Caco-2 (cell line): ENCODE measurements at regions not wholly inside any gene's neighbourhood (a gene's known extent, or its start where the extent isn't known, plus 50 kb on each side); places are given as distances from the start of the nearest gene placed in this dataset.

Source experiments
- BruUV-seq: library from RNA; stranded (reverse); fragments of 400-500 nt; replicated peaks from 2 replicates; lab custom pipeline; 2021; lab: Mats Ljungman, UMichigan
- CTCF ChIA-PET: fragments of 300-600 bp; sonication (Branson Sonifier 250); formaldehyde crosslinking; loops from one replicate; lab custom pipeline; 2022; ENCODE audit warnings: antibody characterized with exemption; lab: Charles Lee
- POLR2A ChIA-PET: fragments of 300-600 bp; sonication (Branson Sonifier 250); formaldehyde crosslinking; loops from one replicate; lab custom pipeline; 2022; ENCODE audit warnings: antibody characterized with exemption; lab: Charles Lee
- DNase-seq, 2 experiments: peaks; one replicate each; pipeline versions ENCODE4 v3.0.0 to v3.0.0-alpha.2; 2020 to 2022
- H3K27me3 ChIP-seq: replicated peaks from 2 replicates; pipeline ENCODE4 v1.6.0; 2011; ENCODE audit warnings: low read length; ENCODE audit not compliant: control insufficient read depth, insufficient read depth
- H3K36me3 ChIP-seq: 2 replicates; pipeline ENCODE4 v1.5.1; 2011; ENCODE audit warnings: low read length; ENCODE audit not compliant: control insufficient read depth, insufficient read depth
- H3K4me1 ChIP-seq: fragments of 250-450 bp; sonication (Bioruptor Pico); 2 replicates; pipeline ENCODE4 v1.5.1; 2020; ENCODE audit warnings: mild to moderate bottlenecking
- H3K4me3 ChIP-seq: 2 replicates; pipeline ENCODE4 v1.5.1; 2011; ENCODE audit warnings: low read depth, mild to moderate bottlenecking, control low read depth, low read length
- H3K9me3 ChIP-seq: fragments of 250-450 bp; sonication (Bioruptor Pico); 2 replicates; pipeline ENCODE4 v1.5.1; 2020; ENCODE audit warnings: mild to moderate bottlenecking, moderate library complexity
- H3K27ac Mint-ChIP-seq: one replicate; pipeline ENCODE4 v1.8.0; 2022; ENCODE audit warnings: mixed read lengths; ENCODE audit not compliant: unreplicated experiment
- H3K27me3 Mint-ChIP-seq: one replicate; pipeline ENCODE4 v1.8.0; 2022; ENCODE audit warnings: mixed read lengths; ENCODE audit not compliant: insufficient read depth, unreplicated experiment
- H3K36me3 Mint-ChIP-seq: one replicate; pipeline ENCODE4 v1.8.0; 2022; ENCODE audit warnings: mild to moderate bottlenecking, mixed read lengths; ENCODE audit not compliant: insufficient read depth, unreplicated experiment
- H3K4me1 Mint-ChIP-seq: one replicate; pipeline ENCODE4 v1.8.0; 2022; ENCODE audit warnings: low read depth, mixed read lengths; ENCODE audit not compliant: unreplicated experiment
- H3K4me3 Mint-ChIP-seq: one replicate; pipeline ENCODE4 v1.8.0; 2022; ENCODE audit warnings: mild to moderate bottlenecking, moderate library complexity, mixed read lengths; ENCODE audit not compliant: unreplicated experiment
- H3K9me3 Mint-ChIP-seq: one replicate; pipeline ENCODE4 v1.8.0; 2022; ENCODE audit warnings: mixed read lengths; ENCODE audit not compliant: unreplicated experiment
- CTCF ChIP-seq, 2 experiments: fragments of 200-600 bp in 1 of 2; IDR thresholded peaks; 1 replicate in 1 of 2; 2 replicates in 1 of 2; pipeline versions ENCODE4 v1.5.1 to v1.8.0; 2011 to 2022; ENCODE audit warnings: antibody characterized with exemption in 1 of 2, control low read depth in 1 of 2, inconsistent platforms in 1 of 2, low read depth in 1 of 2, low read length in 1 of 2, mild to moderate bottlenecking in 1 of 2, moderate library complexity in 1 of 2; ENCODE audit not compliant: insufficient read depth in 1 of 2, severe bottlenecking in 1 of 2, unreplicated experiment in 1 of 2
- intact Hi-C: fragments of 100-400 bp; cut with micrococcal nuclease; formaldehyde crosslinking; loops from one replicate; pipeline ENCODE4 v1.10.0; 2022; ENCODE audit not compliant: unreplicated experiment

- H3K27me3 ChIP-seq: no peaks in the 10 kb centered on the region
These were observed 110.7 kb downstream of the ETS2 start for GRCh38 chr21:38916214-38916964.

GRCh38 chr21:38915546-38915945, 109.8 kb downstream of the ETS2 start:
- no peaks in the 10 kb centered on the region for H3K27me3 ChIP-seq
- H3K9me3 ChIP-seq: no peaks in the 10 kb centered on the region
- Mint-ChIP-seq H3K36me3 (no peaks in the 10 kb centered on the region), H3K27me3 (no peaks in the 10 kb centered on the region), H3K9me3 (no peaks in the 10 kb centered on the region), H3K4me3 (no peak overlapping the region), H3K27ac (no peak overlapping the region), H3K4me1 (peaks cover 33% of the 10 kb centered on the region)
- ChIA-PET POLR2A (no interaction called here), CTCF (no interaction called here)
- H3K4me1 ChIP-seq: peaks cover 61% of the 10 kb centered on the region
- no peaks in the 10 kb centered on the region for H3K36me3 ChIP-seq
- DNase-seq: no peak
- no TSS peak for BruUV-seq
- no peak overlapping the region for H3K4me3 ChIP-seq
- no peak for TF ChIP-seq CTCF (IDR thresholded peaks at IDR 0.05; ENCODE audit: insufficient read depth in 1 of 2, low read depth in 1 of 2, low read length in 1 of 2, severe bottlenecking in 1 of 2, unreplicated experiment in 1 of 2)
- intact Hi-C loops: loop anchor here (10.0 kb wide), 3 partner anchors 111 to 169 kb away; partner anchors contain the start of gene ETS2

More at GRCh38 chr21:38916214-38916964, 110.7 kb downstream of the ETS2 start:
- no peaks in the 10 kb centered on the region for H3K36me3 Mint-ChIP-seq
- intact Hi-C loops: loop anchor here (2.0 to 10.0 kb wide), 4 partner anchors 48 to 168 kb away; partner anchors contain the start of gene ETS2
- peak overlapping the region; percentile 48 for H3K27ac Mint-ChIP-seq
- no peak overlapping the region for H3K4me3 ChIP-seq
- BruUV-seq: no TSS peak
- DNase-seq: no peak
- H3K4me1 Mint-ChIP-seq: peaks cover 39% of the 10 kb centered on the region
- H3K4me1 ChIP-seq: peaks cover 63% of the 10 kb centered on the region
- H3K27me3 Mint-ChIP-seq: no peaks in the 10 kb centered on the region
- peak overlapping the region; percentile 11 for H3K4me3 Mint-ChIP-seq
- TF ChIP-seq CTCF (IDR thresholded peaks at IDR 0.05; ENCODE audit: insufficient read depth in 1 of 2, low read depth in 1 of 2, low read length in 1 of 2, severe bottlenecking in 1 of 2, unreplicated experiment in 1 of 2): no peak
- ChIA-PET CTCF (interaction anchor here (0.6 to 0.8 kb wide), 2 partner anchors 66 to 109 kb away, joined by 3 to 16 read pairs; no protein-coding TSS in a partner anchor), POLR2A (interaction anchor here (0.6 kb wide), 1 partner anchor 41 kb away, joined by 3 read pairs; no protein-coding TSS in a partner anchor)
- no peaks in the 10 kb centered on the region for H3K9me3 ChIP-seq
- no peaks in the 10 kb centered on the region for H3K36me3 ChIP-seq
- no peaks in the 10 kb centered on the region for H3K9me3 Mint-ChIP-seq

GRCh38 chr21:38914528-38915293, 109.0 kb downstream of the ETS2 start:
- intact Hi-C loops: loop anchor here (10.0 kb wide), 3 partner anchors 110 to 170 kb away; partner anchors contain the start of gene ETS2
- Mint-ChIP-seq H3K27ac (no peak overlapping the region), H3K9me3 (no peaks in the 10 kb centered on the region), H3K36me3 (no peaks in the 10 kb centered on the region), H3K4me1 (peaks cover 29% of the 10 kb centered on the region), H3K4me3 (no peak overlapping the region), H3K27me3 (no peaks in the 10 kb centered on the region)
- no peaks in the 10 kb centered on the region for H3K27me3 ChIP-seq
- H3K36me3 ChIP-seq: no peaks in the 10 kb centered on the region
- BruUV-seq: no TSS peak
- ChIA-PET CTCF (no interaction called here), POLR2A (no interaction called here)
- H3K4me1 ChIP-seq: peaks cover 61% of the 10 kb centered on the region
- no peak for TF ChIP-seq CTCF (IDR thresholded peaks at IDR 0.05; ENCODE audit: insufficient read depth in 1 of 2, low read depth in 1 of 2, low read length in 1 of 2, severe bottlenecking in 1 of 2, unreplicated experiment in 1 of 2)
- H3K9me3 ChIP-seq: no peaks in the 10 kb centered on the region
- no peak overlapping the region for H3K4me3 ChIP-seq
- DNase-seq: peak in 1 of 2 experiments; percentile 42
